Putamen (tissue), 1 donor: ENCODE measurements at regions not wholly inside any gene's neighbourhood (a gene's known extent, or its start where the extent isn't known, plus 50 kb on each side); places are given as distances from the start of the nearest gene placed in this dataset.

Experiments
- DNase-seq: peaks from one replicate; pipeline ENCODE4 v3.0.0-alpha.2; 2016; ENCODE audit warnings: low spot score

DNA sequence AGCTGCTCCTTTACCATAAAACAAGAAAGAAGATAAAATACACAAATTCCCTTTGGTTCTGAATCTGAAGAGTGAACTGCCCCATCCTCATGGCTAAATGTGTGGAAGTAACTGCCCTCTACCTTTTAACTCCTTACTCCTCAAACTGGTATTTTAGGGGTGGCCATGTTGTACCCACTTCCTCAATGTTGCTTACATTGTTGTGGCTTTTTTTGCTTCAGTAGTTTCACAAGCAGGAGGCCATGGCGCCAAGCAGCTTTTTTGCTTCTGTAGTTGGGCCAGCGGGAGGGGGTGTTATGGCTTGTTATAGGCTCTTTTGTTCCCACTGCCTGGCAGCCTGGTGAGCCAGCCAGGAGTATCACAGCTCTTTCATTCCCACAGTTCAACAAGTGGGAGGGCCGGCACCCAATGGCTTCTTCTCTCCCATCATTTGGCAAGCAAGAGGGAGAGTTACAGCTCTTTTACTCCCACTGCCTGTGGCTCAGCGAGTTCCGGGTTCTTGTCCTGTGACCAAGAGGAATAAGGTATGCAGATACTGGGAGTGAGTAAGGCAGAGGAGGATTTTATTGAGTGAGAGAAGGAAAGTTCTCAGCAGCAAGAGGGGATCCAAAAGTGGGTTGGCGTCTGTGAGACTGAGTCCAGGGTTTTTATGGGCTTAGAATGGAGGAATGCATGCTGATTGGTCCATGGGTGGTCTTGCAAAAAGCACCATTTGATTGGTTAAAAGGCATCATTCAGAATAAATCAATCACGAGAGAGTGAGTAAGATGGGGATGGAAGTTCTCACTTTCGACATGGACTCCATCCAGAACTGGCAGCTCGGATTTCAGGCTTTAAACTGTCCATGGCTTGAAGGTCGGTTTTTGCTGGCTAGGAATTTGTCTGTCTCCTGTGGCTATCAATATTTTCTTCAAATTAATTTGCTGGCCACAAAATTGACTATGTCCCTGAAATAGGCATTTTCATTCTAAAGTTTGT, 429.6 kb downstream of the HLX start:
- DNase-seq: no peak

DNA sequence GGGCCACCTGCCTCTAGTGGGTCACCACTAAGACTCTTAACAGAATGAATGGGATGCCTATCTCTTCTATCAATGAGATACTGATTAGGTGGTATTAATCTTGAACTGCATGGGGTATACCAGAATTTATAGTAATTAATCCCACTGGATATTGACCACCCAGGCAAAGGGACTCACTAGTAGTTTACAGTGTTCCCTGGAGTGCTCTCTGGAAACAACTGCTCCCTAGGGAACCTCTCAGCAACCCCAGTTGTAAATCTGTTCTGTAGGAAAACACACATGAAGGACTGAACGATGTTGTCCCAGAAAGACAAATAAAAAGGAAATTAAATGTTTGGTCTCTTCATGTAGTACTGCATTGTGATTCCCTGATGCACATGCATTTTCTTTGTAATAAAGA, 430.5 kb downstream of the HLX start:
- DNase-seq: no peak

DNA sequence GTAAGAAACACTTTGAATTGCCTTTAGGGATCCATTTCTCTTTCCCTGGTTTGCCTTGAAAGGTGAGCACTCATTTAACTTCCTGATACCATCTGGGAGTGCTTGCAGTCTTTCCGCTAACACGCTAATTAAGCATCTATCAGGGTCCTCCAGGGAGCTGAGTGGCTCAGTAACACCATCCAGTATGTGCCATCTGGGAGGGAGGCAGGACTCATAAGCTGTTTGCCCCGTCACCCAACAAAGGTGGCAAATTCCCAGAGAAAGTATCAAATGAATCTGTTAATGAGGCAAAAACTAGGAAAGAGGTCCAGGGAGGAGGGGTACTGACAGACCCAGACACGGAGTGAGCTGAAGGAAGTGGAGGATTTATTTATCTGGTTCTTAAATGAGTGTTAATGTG, 430.9 kb downstream of the HLX start:
- no peak for DNase-seq

DNA sequence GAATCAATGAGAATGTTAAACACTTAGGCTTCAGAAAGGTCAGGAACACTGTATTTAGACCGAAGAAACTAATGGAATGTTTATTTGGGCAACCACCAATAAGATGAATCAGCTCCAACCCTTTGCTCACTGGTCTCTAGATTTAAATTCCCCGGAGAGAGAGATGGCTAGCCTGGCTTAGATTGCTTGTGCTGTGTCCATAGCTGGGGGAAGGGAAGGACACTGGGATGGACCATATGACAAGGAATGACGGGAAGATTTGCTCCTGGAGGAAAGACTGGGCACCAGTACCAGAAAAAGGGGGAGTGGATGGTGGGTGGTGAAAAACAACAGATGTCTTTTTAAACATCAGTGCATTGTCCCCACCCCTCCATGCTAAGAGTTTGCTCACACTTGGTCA, 426.6 kb downstream of the DUSP10 start:
- no peak for DNase-seq

DNA sequence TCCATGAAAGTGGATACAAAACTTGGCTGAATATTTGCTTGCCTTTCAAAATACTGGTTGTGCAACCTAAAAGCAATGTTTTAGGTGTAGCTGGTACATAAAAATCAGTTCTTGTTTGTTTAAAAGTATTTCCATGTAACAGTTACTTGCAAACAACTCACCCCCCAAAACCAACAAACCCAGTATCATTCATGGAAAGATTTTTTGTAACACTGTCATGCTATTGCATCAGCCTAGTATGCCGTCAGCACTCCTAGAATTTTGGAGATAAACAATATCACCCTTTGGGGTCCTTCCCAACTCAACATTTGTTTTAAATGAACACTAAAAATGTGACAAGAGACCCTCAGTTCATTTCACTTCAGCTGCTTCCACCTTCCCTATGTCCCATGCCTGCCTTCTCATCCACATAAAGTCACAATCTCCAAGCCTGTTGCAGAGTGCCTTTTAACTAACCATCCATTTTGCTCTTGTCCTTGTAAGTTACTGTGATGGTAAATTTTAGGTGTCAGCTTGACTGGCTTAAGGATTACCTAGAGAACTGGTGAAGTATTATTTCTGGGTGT, 425.3 kb downstream of the DUSP10 start:
- DNase-seq: no peak

DNA sequence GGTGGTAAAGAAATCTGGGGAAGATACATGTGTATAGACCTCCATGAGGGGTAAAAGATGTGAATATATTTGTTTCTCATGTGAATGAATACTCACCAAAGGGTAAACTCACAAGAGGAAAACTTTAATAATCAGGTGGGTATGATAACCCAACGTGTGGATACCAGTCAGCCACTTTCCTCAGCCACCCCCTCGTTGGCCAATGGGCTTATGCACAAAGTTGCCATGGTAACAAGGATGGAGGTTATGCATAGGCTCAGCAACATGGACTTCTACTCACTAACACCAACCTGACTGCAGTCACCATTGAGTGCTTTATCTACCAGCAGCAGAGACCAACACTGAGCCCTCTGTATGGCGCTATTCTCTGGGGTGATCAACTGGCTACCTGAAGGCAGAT, 424.4 kb downstream of the DUSP10 start:
- DNase-seq: no peak

DNA sequence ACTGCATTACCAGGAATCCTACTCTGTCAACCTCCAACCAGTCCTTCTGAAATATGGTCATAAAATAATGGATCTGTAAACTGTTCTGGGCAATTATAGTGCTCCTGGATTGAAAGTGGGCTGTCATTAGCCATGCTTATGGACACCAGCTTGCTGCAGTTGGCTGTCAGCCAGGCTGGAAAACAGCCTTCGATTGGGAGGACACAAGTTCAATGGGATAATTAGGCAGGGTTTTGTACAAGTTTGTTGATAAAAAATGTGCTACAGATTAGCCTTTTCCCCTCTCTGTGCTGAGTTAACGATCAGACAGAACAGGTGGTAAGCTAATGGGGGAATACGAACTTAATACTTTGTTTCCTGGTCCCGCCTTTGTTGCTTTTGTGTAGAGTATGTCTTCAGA, 413.9 kb downstream of the DUSP10 start:
- no peak for DNase-seq

DNA sequence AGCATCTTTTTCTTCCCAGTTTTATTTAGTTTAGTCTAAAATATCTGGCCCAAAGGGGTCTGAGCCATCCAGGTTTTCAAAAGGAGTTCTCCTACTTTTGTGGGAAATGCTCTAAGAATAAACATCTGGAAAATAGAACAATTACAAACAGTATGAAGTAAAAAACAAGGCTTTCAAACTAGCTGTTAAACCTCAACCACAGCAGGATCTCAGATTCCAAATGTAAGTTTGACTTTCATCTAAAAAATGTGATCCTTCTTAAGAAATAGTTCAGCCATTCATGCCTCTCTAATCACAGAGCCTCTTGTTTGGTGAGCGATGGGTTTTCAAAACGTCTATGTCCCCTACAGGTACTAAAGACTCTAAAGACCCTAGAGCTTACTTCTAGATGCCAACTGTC, 413.5 kb downstream of the DUSP10 start:
- DNase-seq: no peak

DNA sequence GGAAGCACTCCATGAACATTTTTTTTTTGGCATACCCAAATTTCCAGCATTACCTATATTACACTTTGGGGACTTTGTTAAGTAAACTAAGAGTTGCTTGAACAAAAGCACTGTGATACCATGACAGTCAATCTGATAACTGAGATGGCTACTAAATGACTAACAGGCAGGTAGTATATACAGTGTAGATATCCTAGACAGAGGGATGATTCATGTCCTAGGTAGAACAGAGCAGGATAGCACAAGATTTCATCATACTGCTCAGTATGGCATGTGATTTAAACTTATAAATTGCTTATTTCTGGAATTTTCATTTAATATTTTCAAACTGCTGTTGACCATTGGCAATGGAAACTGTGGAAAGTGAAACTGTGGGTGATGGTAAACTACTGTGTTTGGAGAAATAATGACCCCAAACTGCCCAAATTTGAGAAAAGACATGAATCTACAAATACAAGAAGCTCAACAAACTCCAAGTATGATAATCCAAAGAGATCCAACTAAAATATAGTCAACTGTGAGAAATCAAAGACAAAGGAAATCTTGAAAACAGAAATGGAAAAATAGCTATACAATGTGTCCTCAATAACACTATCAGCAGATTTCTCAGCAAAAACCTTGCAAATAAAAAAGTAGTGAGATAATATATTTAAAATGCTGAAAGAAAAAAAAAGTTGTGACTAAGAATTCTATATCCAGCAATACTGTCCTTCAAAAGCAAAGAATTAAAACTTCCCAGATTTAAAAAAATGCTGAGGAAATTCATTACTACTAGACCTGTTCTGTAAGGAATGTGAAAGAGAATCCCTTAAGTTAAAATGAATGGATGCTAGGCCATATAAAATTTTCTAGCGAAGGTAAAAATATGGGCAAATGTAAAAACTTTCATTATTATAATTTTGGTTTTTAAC, 410.4 kb downstream of the DUSP10 start:
- no peak for DNase-seq

DNA sequence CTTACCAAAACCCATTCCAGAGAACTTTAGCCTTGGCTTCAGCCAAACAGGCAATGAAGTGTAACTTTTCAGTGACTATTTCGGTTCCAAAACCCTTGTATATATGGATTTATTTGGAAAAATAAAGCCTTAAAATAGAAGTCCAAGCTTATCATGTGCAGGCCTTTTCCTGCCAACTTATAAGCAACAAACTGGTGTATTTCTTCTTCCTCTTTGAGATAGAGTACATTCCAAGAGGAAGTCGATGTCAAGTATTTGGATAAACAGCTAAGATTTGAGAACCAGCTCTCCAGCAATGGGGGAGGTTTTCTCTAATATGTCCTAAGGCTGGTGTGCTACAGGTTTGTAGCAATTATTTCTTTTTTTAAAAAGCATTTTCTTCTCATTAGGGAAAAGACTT, 407.8 kb downstream of the DUSP10 start:
- DNase-seq: no peak

DNA sequence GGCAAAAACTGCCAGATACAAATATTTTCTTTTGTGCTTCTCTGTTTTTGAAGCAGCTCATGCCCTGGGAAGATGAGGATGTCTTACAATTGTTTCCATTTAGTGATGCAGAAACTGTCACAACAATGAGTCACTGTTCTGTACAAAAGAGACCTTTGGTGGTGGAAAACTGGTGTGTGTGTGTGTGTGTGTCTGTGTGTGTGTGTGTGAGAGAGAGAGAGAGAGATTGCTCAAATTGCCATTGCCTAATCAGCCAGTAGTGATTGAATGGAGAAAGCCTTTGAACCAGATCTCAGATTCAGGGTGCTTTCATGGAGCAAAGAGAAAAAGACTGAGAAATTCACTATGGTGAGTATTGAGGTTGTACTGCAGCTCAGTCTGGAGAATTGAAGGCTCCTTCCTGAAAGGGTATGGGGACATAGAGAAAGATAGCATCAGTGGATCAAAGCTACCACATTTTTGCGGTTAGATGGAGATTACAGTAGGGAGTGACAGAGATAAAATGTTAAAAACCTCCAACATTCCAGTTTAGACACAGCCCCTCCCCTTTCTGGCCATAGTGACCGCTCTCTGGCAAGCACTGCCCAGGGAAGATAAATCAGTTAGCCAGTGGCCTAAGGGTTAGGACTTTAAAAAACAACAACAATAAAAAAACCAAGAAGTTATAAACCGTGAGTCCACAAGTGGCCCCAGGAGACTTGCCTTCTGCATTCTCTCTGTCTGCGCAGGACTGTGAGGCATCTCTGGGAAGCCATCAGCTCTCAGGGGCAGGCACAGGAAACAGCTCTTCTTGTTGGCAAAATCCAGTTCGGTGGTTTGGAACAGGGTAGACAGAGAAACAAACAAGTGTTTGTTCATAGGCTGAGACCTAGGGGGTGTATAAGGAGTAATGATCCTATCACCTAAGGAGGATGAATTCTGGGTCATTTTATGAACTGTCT, 406.5 kb downstream of the DUSP10 start:
- DNase-seq: peak; percentile 88

DNA sequence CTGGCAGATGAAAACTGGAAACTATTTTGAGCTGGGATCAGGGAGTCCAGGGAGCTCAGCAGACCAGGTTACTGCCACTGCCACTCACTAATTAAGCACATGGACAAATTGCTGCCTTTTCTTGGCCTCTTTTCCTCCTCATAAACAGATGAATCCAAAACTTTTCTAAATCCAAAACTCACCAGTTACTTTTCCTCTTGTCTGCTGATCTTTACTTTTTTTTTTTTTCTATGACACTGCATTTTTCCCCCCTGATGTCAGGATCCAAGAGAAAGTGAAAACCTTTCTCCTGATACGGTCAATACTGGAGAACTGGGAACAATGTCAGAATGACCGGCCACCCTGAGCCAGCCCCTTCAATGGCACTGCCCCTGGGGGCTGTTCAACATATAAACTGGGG, 405.8 kb downstream of the DUSP10 start:
- no peak for DNase-seq

DNA sequence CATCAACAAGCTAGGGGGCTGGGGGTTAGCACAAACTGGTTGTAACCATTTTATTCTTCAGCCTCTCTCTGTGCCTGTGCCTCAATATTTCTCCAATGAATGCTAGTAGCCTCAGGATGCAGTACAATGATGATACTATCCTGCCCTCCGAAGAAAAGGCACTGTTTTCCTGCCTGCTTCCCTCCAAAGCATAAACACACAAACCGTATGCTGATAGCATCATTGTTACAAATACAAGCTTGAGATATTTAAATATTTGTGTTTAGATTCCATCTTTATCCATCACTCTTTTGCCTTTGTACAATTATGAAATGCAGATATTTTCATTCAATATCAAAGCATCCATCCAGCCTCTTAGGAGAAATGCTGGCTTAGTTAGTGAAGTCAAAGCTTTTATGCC, 404.8 kb downstream of the DUSP10 start:
- no peak for DNase-seq

DNA sequence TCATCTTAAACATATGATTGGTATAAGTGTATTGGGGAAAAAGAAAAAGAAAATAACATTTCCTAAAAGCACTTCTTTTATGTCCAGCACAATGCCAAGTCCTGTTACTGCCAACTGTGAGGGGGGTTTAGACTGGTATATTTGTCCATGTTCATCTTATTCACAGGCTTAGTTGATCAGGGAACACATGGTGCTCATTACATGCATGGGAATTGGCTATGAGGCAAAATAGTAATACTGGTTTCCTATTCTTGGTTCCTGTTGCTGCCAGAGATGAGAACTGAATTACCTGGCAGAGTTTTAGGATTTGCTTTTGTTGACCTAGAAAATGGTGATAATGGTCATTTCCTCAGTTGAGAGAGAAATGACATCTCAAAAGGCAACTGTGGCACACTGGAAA, 398.8 kb downstream of the DUSP10 start:
- no peak for DNase-seq

DNA sequence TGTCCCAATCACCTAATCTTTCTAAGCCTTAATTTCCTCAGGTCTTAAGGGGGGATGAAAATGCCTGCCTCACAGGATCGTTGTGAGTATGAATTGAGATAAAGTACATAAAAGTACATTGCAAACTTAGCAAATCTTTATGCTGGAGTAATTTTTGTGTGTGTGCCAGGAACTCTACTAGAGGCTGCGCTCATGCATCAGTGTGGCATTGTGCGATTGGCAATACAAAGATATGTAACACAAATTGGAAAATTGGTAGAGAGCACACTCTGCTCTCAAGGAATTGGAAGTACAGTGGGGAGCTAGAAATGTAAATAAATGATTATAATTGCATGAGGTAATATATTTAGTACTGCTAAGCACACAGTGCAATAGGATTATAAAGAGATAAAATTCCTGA, 398.3 kb downstream of the DUSP10 start:
- no peak for DNase-seq

DNA sequence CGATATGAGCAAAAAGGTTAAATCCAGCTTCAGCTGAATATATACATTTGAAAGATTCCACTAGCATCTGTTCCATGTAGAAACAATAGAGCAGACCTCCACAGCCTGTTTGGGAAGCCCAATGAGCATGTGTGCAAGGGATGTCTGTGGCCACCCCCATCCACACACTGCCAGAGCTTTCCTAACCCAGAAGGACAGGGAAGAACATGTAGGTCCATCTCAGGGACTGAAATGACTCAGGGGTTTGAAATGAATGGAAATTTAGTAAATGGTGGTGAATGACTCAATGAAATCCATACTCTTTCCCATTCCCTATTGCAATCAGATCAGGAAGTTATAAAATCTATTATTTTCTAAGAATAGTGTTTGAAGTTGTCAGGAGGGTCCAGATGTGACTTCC, 397.2 kb downstream of the DUSP10 start:
- DNase-seq: no peak

DNA sequence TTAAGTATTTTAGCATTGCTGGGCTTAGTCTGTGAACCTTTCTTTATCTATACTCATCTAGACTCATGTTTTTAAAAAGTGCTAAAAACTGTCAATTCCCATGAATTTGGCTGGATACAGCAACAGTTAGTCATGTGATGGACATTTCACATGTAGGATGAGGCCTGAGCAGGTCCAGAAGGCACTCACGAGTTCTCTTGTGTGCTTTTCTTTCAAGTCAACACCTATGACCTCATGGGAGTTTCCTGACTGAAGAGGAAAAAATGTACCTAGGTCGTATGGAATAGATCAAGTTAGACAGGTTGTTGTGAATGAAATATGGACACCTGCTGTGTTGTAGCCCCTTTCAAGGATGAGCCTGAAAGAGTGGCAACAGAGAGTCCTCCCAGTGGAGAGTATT, 394.2 kb downstream of the DUSP10 start:
- DNase-seq: no peak

DNA sequence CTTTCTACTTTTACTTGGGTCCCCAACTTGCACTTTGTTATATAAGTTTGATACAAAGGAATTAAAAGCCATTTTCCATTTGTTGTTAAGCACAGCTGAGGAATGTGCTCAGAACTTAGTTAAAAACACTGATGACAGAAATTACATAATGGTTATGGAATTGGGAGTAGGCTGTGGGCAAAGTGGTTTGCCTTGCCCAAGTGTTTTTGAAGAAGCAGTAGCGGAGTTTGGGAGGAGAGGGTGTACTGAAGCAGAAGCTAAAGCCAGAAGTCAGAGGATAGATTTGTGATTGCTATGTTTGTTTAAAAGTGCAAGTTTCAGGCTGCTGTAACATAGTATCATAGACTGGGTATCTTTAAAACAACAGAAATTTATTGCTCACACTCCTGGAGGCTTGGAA, 391.8 kb downstream of the DUSP10 start:
- no peak for DNase-seq

DNA sequence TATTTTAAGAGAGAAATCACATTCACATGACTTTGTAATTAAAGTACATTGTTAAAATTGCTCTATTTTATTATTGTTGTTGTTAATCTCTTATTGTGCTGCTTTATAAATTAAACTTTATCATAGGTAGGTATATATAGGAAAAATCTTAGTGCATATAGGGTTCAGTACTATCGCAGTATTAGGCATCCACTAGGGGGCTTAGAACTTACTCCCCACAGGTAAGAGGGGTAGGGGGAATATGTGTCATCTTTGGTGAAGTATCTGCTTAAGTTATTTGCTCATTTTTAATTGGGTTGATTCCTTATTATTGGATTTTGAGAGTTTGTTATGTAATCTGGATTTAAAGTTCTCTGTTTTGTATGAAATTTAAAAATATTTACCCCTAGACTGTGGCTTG, 385.2 kb downstream of the DUSP10 start:
- DNase-seq: no peak

DNA sequence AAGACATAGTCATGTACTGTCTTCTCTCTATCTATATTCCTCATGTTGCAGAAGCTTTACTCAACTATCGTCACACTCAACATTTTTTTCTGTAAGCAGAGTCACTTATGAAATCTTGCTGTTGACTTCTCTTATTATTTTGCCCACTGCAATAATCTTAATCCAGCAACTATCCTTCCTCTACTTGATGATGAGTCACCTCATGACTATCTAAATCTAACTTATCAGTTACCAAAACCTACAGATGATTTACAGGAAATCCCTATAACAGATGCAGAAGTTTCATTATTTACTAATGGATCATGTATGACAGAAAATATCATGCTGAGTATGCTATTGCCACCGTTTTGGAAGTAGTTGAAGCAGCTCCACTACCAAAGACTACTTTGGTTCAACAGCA, 378.9 kb downstream of the DUSP10 start:
- DNase-seq: no peak

DNA sequence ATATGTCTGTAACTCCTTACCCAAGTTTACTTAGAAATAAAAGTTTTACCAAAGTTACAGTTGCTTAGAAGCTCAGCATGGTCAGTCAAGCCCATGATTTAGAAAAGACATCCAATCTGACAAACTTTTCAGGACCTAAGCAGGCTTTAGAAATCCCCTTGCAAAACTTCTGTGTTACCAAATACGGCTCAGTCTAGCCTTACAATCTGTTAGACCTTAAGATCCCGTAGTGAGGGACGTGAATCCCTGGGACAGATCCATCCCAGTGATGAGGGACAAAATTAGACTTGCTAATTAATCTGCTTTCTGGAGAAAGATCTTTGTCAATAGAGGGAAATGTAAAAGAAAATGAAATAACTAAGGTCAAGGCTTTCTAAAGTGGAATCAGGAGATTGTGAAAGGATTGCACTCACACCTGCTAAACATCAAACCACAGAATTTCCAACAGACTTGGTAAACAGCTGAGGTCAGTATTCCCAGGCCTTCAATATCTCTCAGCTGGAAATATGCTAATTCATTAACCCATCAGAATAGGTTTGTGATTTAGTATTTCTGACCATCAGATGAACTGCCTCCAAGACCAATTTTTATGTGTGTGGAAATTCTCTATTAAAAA, 375.3 kb downstream of the DUSP10 start:
- DNase-seq: no peak
